HepG2 (cell line): ENCODE measurements at regions not wholly inside any gene's neighbourhood (a gene's known extent, or its start where the extent isn't known, plus 50 kb on each side); places are given as distances from the start of the nearest gene placed in this dataset.

Experiments used
- ATAC-seq: fragments of 200-7000 bp; cut with Tn5 transposase; 3 replicates; pipeline ENCODE4 v1.9.1; 2020; ENCODE audit warnings: mild to moderate bottlenecking, moderate library complexity
- BruUV-seq: library from RNA; stranded (reverse); fragments of 400-500 nt; replicated peaks from 2 replicates; lab custom pipeline; 2021; lab: Mats Ljungman, UMichigan
- CTCF ChIA-PET: fragments of 300-600 bp; formaldehyde crosslinking; extraction: SDS; loops from one replicate; lab custom pipeline; 2021; ENCODE audit warnings: low total read pairs, inconsistent platforms, low intra/inter-chr PET ratio; lab: Yijun Ruan, JAX
- POLR2A ChIA-PET: fragments of 350-600 bp; sonication (Branson Sonifier 250); formaldehyde crosslinking; loops from one replicate; lab custom pipeline; 2020; ENCODE audit warnings: antibody characterized with exemption, inconsistent platforms; lab: Yijun Ruan, JAX
- DNase-seq: peaks from one replicate; pipeline ENCODE4 v3.0.0-alpha.2; 2015; ENCODE audit warnings: low spot score
- FAIRE-seq: peaks from 3 replicates; lab custom pipeline; 2011; peaks lifted over from hg19 to GRCh38; lab: Jason Lieb, UNC
- H2AFZ ChIP-seq: one replicate; pipeline ENCODE4 v1.6.1; 2011; ENCODE audit warnings: low read length, inconsistent platforms
- H3K27ac ChIP-seq: fragments of 300-600 bp; 3 replicates; pipeline ENCODE4 v1.8.0; 2011; ENCODE audit warnings: mixed run types, mild to moderate bottlenecking, mixed read lengths, low read length, inconsistent platforms; ENCODE audit not compliant: insufficient read depth; ENCODE audit errors: extremely low read length
- H3K27me3 ChIP-seq, 2 experiments: fragments of 200-600 bp in 1 of 2; 2 replicates in 1 of 2; 3 replicates in 1 of 2; pipeline versions ENCODE4 v1.6.0 to v1.8.0; 2011; ENCODE audit warnings: low read length in 2 of 2, mild to moderate bottlenecking in 2 of 2, moderate library complexity in 2 of 2, inconsistent platforms in 1 of 2; ENCODE audit not compliant: insufficient read depth in 2 of 2, control insufficient read depth in 1 of 2
- H3K36me3 ChIP-seq, 2 experiments: fragments of 200-600 bp in 1 of 2; replicated peaks in 1 of 2; 2 replicates in 1 of 2; 3 replicates in 1 of 2; pipeline versions ENCODE4 v1.5.1 to v1.8.0; 2011; ENCODE audit warnings: low read length in 2 of 2, inconsistent platforms in 1 of 2; ENCODE audit not compliant: insufficient read depth in 2 of 2, control insufficient read depth in 1 of 2
- H3K4me1 ChIP-seq: 2 replicates; pipeline ENCODE4 v1.5.1; 2012; ENCODE audit warnings: low read length, inconsistent platforms; ENCODE audit not compliant: insufficient read depth
- H3K4me2 ChIP-seq: 2 replicates; pipeline ENCODE4 v1.6.0; 2011; ENCODE audit warnings: low read depth, low read length, inconsistent platforms
- H3K4me3 ChIP-seq, 3 experiments: fragments of 200-600 bp in 1 of 3; sonication (generic), shearing (Covaris generic) in 1 of 3; replicated peaks in 1 of 3; 2 replicates each; pipeline ENCODE4 v1.5.1; 2011 to 2016; ENCODE audit warnings: low read length in 3 of 3, inconsistent platforms in 2 of 3, low read depth in 2 of 3, mild to moderate bottlenecking in 2 of 3, control low read depth in 1 of 3, mixed read lengths in 1 of 3; ENCODE audit not compliant: insufficient read depth in 1 of 3
- H3K79me2 ChIP-seq: one replicate; pipeline ENCODE4 v1.6.1; 2011; ENCODE audit warnings: low read length, inconsistent platforms; ENCODE audit not compliant: insufficient read depth
- H3K9ac ChIP-seq: 2 replicates; pipeline ENCODE4 v1.6.0; 2011; ENCODE audit warnings: mild to moderate bottlenecking, low read depth, low read length, inconsistent platforms; ENCODE audit not compliant: insufficient read depth
- H3K9me3 ChIP-seq: 2 replicates; pipeline ENCODE4 v1.5.1; 2012; ENCODE audit warnings: mild to moderate bottlenecking, low read length
- H4K20me1 ChIP-seq: 2 replicates; pipeline ENCODE4 v1.6.0; 2011; ENCODE audit warnings: inconsistent platforms, mild to moderate bottlenecking, low read length, moderate library complexity; ENCODE audit not compliant: insufficient read depth
- IRF9 ChIP-seq: sonication (generic); formaldehyde crosslinking; IDR thresholded peaks from 2 replicates; pipeline ENCODE4 v1.8.0; 2022; ENCODE audit warnings: missing genetic modification reagents, mild to moderate bottlenecking, borderline replicate concordance
- MED1 ChIP-seq: sonication (generic); formaldehyde crosslinking; IDR thresholded peaks from 2 replicates; pipeline ENCODE4 v1.4.0; 2020; ENCODE audit warnings: missing genetic modification reagents
- NRL ChIP-seq: sonication (generic); formaldehyde crosslinking; IDR thresholded peaks from 2 replicates; pipeline ENCODE4 v1.5.0; 2020; ENCODE audit warnings: missing genetic modification reagents, mild to moderate bottlenecking, moderate library complexity, borderline replicate concordance
- THRA ChIP-seq: sonication (generic); formaldehyde crosslinking; IDR thresholded peaks from 2 replicates; pipeline ENCODE4 v1.4.0; 2020; ENCODE audit warnings: missing genetic modification reagents, borderline replicate concordance
- ZBTB49 ChIP-seq: sonication (generic); formaldehyde crosslinking; IDR thresholded peaks from 2 replicates; pipeline ENCODE4 v1.4.0; 2020; ENCODE audit warnings: missing genetic modification reagents, borderline replicate concordance
- ZFP36 ChIP-seq: fragments of 150-350 bp; IDR thresholded peaks from 2 replicates; pipeline ENCODE4 v1.6.1; 2018; ENCODE audit warnings: borderline replicate concordance, low read length, low read depth; ENCODE audit not compliant: partially characterized antibody
- ZIK1 ChIP-seq: sonication (generic); formaldehyde crosslinking; IDR thresholded peaks from 2 replicates; pipeline ENCODE4 v1.5.0; 2020; ENCODE audit warnings: mild to moderate bottlenecking, low read depth, missing genetic modification reagents, borderline replicate concordance
- ZKSCAN1 ChIP-seq: fragments of 150-350 bp; IDR thresholded peaks from 2 replicates; pipeline ENCODE4 v1.6.1; 2014; ENCODE audit warnings: low read length
- ZNF318 ChIP-seq: sonication (generic); formaldehyde crosslinking; IDR thresholded peaks from 2 replicates; pipeline ENCODE4 v1.4.0; 2020; ENCODE audit warnings: mild to moderate bottlenecking, missing genetic modification reagents
- ZNF331 ChIP-seq: sonication (generic); formaldehyde crosslinking; IDR thresholded peaks from 2 replicates; pipeline ENCODE4 v1.4.0; 2020; ENCODE audit warnings: missing genetic modification reagents
- ZNF558 ChIP-seq: sonication (generic); formaldehyde crosslinking; IDR thresholded peaks from 2 replicates; pipeline ENCODE4 v1.9.0; 2022; ENCODE audit warnings: mild to moderate bottlenecking, missing genetic modification reagents, borderline replicate concordance
- ZNF883 ChIP-seq: sonication (generic); formaldehyde crosslinking; IDR thresholded peaks from 2 replicates; pipeline ENCODE4 v1.5.1; 2020; ENCODE audit warnings: mild to moderate bottlenecking, missing genetic modification reagents; ENCODE audit errors: not compliant biosample characterization
- WGBS: methylation state at CpG from one replicate; pipeline ENCODE4 v1.1.6; 2017; ENCODE audit warnings: low lambda C conversion rate; 5-methylcytosine and 5-hydroxymethylcytosine counted together
- in situ Hi-C: cut with HindIII; loops from 2 replicates; pipeline ENCODE4 v1.10.0; 2017; ENCODE audit warnings: low pct_unique_long_range_greater_than_20kb; ENCODE audit not compliant: extremely low pct_ligation_motif_present
- intact Hi-C: fragments of 100-400 bp; cut with micrococcal nuclease; formaldehyde crosslinking; loops from one replicate; pipeline ENCODE4 v1.10.0; 2022; ENCODE audit not compliant: unreplicated experiment

- Histone ChIP-seq H3K9ac (no peak overlapping the region), H3K4me1 (peaks cover 15% of the 10 kb centered on the region), H3K79me2 (no peaks in the 10 kb centered on the region), H4K20me1 (no peaks in the 10 kb centered on the region), H3K4me2 (no peak overlapping the region), H2AFZ (no peak overlapping the region), H3K27me3 (peaks cover 0 to 8% of the 10 kb centered on the region in 2 experiments; a peak in 2 of 5 replicates), H3K9me3 (no peaks in the 10 kb centered on the region), H3K27ac (no peak overlapping the region), H3K36me3 (no peaks in the 10 kb centered on the region), H3K4me3 (no peak overlapping the region)
- CTCF ChIA-PET, result no interaction called here
- WGBS, result 15% methylated on average over 3 of the region's 3 CpGs
- FAIRE-seq (no peak), ATAC-seq (no peak), DNase-seq (no peak)
- POLR2A ChIA-PET, result no interaction called here
- intact Hi-C loops, result no loop called here
- in situ Hi-C loops, result no loop called here
- BruUV-seq, result no TSS peak
- TF ChIP-seq ZKSCAN1 (no peak), THRA (CRISPR knock-in tag) (no peak), ZBTB49 (CRISPR knock-in tag) (no peak), NRL (CRISPR knock-in tag) (no peak), ZNF331 (CRISPR knock-in tag) (no peak), ZIK1 (CRISPR knock-in tag) (no peak), ZNF558 (CRISPR knock-in tag) (no peak), IRF9 (no peak), ZNF318 (CRISPR knock-in tag) (no peak), MED1 (CRISPR knock-in tag) (no peak), ZFP36 (no peak), ZNF883 (CRISPR knock-in tag) (no peak)
These were observed 462.6 kb downstream of the ENC1 start for GRCh38 chr5:74177961-74178360.
